ENCODE measurements at regions not wholly inside any gene's neighbourhood (a gene's known extent, or its start where the extent isn't known, plus 50 kb on each side); places are given as distances from the start of the nearest gene placed in this dataset.
"Not testable (repeated sequence)": the region's sequence is repeated elsewhere in the genome, so short reads cannot be mapped to it uniquely, and the experiment has no call there.

- no peak for DNase-seq (ENCODE audit: low spot score)
Observed at GRCh38 chrX:140164391-140164790, 199.1 kb upstream of the CXorf66 start.

GRCh38 chrX:140163371-140164159 lies 198.2 kb upstream of the CXorf66 start:
- no peak for DNase-seq (ENCODE audit: low spot score)

- DNase-seq (ENCODE audit: low spot score) = peak; percentile 11
Observed at GRCh38 chrX:140157611-140158010, 192.3 kb upstream of the CXorf66 start.

- no peak for DNase-seq (ENCODE audit: low spot score)
Observed at GRCh38 chrX:140157143-140157542, 191.8 kb upstream of the CXorf66 start.

- no peak for DNase-seq (ENCODE audit: low spot score)
Observed at GRCh38 chrX:140151316-140151715, 186.0 kb upstream of the CXorf66 start.

- no peak for DNase-seq (ENCODE audit: low spot score)
Observed at GRCh38 chrX:140149761-140150160, 184.4 kb upstream of the CXorf66 start.

- peak; percentile 29 for DNase-seq (ENCODE audit: low spot score)
Observed at GRCh38 chrX:140141444-140142029, 176.2 kb upstream of the CXorf66 start.

- DNase-seq (ENCODE audit: low spot score) = not testable (repeated sequence)
Observed at GRCh38 chrX:140138492-140138891, 173.2 kb upstream of the CXorf66 start.

- DNase-seq (ENCODE audit: low spot score) = not testable (repeated sequence)
Observed at GRCh38 chrX:140138065-140138464, 172.7 kb upstream of the CXorf66 start.

GRCh38 chrX:140132937-140133336 lies 167.6 kb upstream of the CXorf66 start:
- DNase-seq (ENCODE audit: low spot score) = no peak

GRCh38 chrX:140123446-140123845 lies 158.1 kb upstream of the CXorf66 start:
- no peak for DNase-seq (ENCODE audit: low spot score)

- DNase-seq (ENCODE audit: low spot score) = not testable (repeated sequence)
Observed at GRCh38 chrX:140114059-140114458, 148.7 kb upstream of the CXorf66 start.

- DNase-seq (ENCODE audit: low spot score) = no peak
Observed at GRCh38 chrX:140110081-140110650, 144.8 kb upstream of the CXorf66 start.

- no peak for DNase-seq (ENCODE audit: low spot score)
Observed at GRCh38 chrX:140104760-140105159, 139.4 kb upstream of the CXorf66 start.

GRCh38 chrX:140099221-140099620 lies 133.9 kb upstream of the CXorf66 start:
- no peak for DNase-seq (ENCODE audit: low spot score)

GRCh38 chrX:140092121-140092520 lies 126.8 kb upstream of the CXorf66 start:
- DNase-seq (ENCODE audit: low spot score) = no peak

GRCh38 chrX:140091125-140091886 lies 126.0 kb upstream of the CXorf66 start:
- peak; percentile 59 for DNase-seq (ENCODE audit: low spot score)

- DNase-seq (ENCODE audit: low spot score) = no peak
Observed at GRCh38 chrX:140090800-140091124, 125.4 kb upstream of the CXorf66 start.

- no peak for DNase-seq (ENCODE audit: low spot score)
Observed at GRCh38 chrX:140088438-140088837, 123.1 kb upstream of the CXorf66 start.

- peak; percentile 11 for DNase-seq (ENCODE audit: low spot score)
Observed at GRCh38 chrX:140087875-140088274, 122.6 kb upstream of the CXorf66 start.

- DNase-seq (ENCODE audit: low spot score) = no peak
Observed at GRCh38 chrX:140086691-140087090, 121.4 kb upstream of the CXorf66 start.

GRCh38 chrX:140074851-140075250 lies 109.5 kb upstream of the CXorf66 start:
- not testable (repeated sequence) for DNase-seq (ENCODE audit: low spot score)

- no peak for DNase-seq (ENCODE audit: low spot score)
Observed at GRCh38 chrX:140071037-140071436, 105.7 kb upstream of the CXorf66 start.

All from iPS-NIHi11 (cell line).